ENCODE measurements at regions not wholly inside any gene's neighbourhood (a gene's known extent, or its start where the extent isn't known, plus 50 kb on each side); places are given as distances from the start of the nearest gene placed in this dataset.

GRCh38 chr2:155633887-155634570 is 698.5 kb downstream of the NR4A2 start:
- no peak for TF ChIP-seq CTCF (conservative IDR thresholded peaks at IDR 0.05)
- no CpG with 5 or more reads among the region's 4 CpGs for WGBS (ENCODE audit: extremely low coverage, insufficient read length, low lambda C conversion rate)

More at GRCh38 chr2:155633887-155634570, 698.5 kb downstream of the NR4A2 start:
- Histone ChIP-seq H4K20me1 (ENCODE audit: control insufficient read depth, insufficient read depth, insufficient read length) (no peaks in the 10 kb centered on the region), H2BK15ac (ENCODE audit: low read depth, low read length) (no peak overlapping the region), H3K27ac (ENCODE audit: insufficient read length, low read depth, low read length) (no peak overlapping the region), H3K56ac (ENCODE audit: insufficient read length, low read depth, low read length) (no peak overlapping the region), H2BK5ac (ENCODE audit: insufficient read length, low read length) (no peak overlapping the region), H3K14ac (ENCODE audit: insufficient read depth, low read length) (no peak overlapping the region), H3K4me2 (ENCODE audit: insufficient read depth, insufficient read length, low read length) (no peak overlapping the region), H3K27me3 (ENCODE audit: insufficient read depth, low read length) (no peaks in the 10 kb centered on the region), H3K18ac (ENCODE audit: insufficient read length, low read depth, low read length) (no peak overlapping the region), H3K4ac (ENCODE audit: low read depth, low read length) (no peak overlapping the region), H4K91ac (ENCODE audit: insufficient read length, low read depth, low read length) (no peak overlapping the region), H3T11ph (ENCODE audit: low read length) (no peak overlapping the region), H4K8ac (replicated peaks; ENCODE audit: insufficient read length, low read depth, low read length) (no peak overlapping the region), H3K9me3 (ENCODE audit: control insufficient read depth, low read depth, low read length) (no peaks in the 10 kb centered on the region), H2AK5ac (ENCODE audit: insufficient read length, low read length) (no peak overlapping the region), H3K4me1 (ENCODE audit: insufficient read depth, low read length) (no peaks in the 10 kb centered on the region), H3K79me2 (ENCODE audit: insufficient read depth, low read length) (no peaks in the 10 kb centered on the region), H2BK20ac (ENCODE audit: low read depth, low read length, poor library complexity, severe bottlenecking) (no peak overlapping the region), H4K5ac (ENCODE audit: insufficient read length, low read depth, low read length) (no peak overlapping the region), H3K9ac (ENCODE audit: extremely low read depth, insufficient read length, low read length) (no peak overlapping the region), H2BK12ac (ENCODE audit: insufficient read length, low read depth, low read length) (no peak overlapping the region), H2AFZ (ENCODE audit: low read length) (no peak overlapping the region), H3K79me1 (ENCODE audit: insufficient read depth, low read depth, low read length, poor library complexity, severe bottlenecking) (no peaks in the 10 kb centered on the region), H2BK120ac (ENCODE audit: low read depth, low read length, poor library complexity, severe bottlenecking) (no peak overlapping the region), H3K23me2 (ENCODE audit: insufficient read length, low read depth, low read length, poor library complexity, severe bottlenecking) (no peaks in the 10 kb centered on the region), H3K23ac (ENCODE audit: insufficient read length, low read depth, low read length) (no peak overlapping the region)
- no peaks in the 10 kb centered on the region for H3K4me1 Mint-ChIP-seq
- no peaks in the 10 kb centered on the region for H3K9me3 Mint-ChIP-seq
- no peak overlapping the region; a peak in 1 of 7 replicates for H3K27ac Mint-ChIP-seq
- H3K4me3 Mint-ChIP-seq, result no peak overlapping the region
- no peak for DNase-seq
- no peaks in the 10 kb centered on the region; a peak in 1 of 7 replicates for H3K36me3 Mint-ChIP-seq (ENCODE audit: insufficient read depth in 1 of 3, low read depth in 3 of 3)
- no peaks in the 10 kb centered on the region for H3K27me3 Mint-ChIP-seq (ENCODE audit: low read depth)

All from H9 (cell line).